Transverse colon (tissue), 4 donors: ENCODE measurements at regions not wholly inside any gene's neighbourhood (a gene's known extent, or its start where the extent isn't known, plus 50 kb on each side); places are given as distances from the start of the nearest gene placed in this dataset.
"Not testable (repeated sequence)": the region's sequence is repeated elsewhere in the genome, so short reads cannot be mapped to it uniquely, and the experiment has no call there.

Experiments
- CTCF ChIP-seq, 5 experiments: fragments of 200-600 bp in 3 of 5; fragments of 450-650 bp in 2 of 5; sonication (generic) in 3 of 5; IDR thresholded peaks; 1 replicate in 2 of 5; 2 replicates in 3 of 5; pipeline ENCODE4 v1.5.1; 2016 to 2017; ENCODE audit warnings: antibody characterized with exemption in 5 of 5, inconsistent platforms in 3 of 5, mild to moderate bottlenecking in 2 of 5, moderate library complexity in 1 of 5
- EP300 ChIP-seq: sonication (generic); formaldehyde crosslinking; IDR thresholded peaks from one replicate; pipeline ENCODE4 v1.6.1; 2017; ENCODE audit warnings: antibody characterized with exemption, low read depth
- POLR2A ChIP-seq: fragments of 450-650 bp; IDR thresholded peaks from one replicate; pipeline ENCODE4 v1.6.1; 2016; ENCODE audit warnings: antibody characterized with exemption, mild to moderate bottlenecking, moderate library complexity
- POLR2AphosphoS5 ChIP-seq, 3 donors: sonication (generic); formaldehyde crosslinking; IDR thresholded peaks; one replicate each; pipeline ENCODE4 v1.6.1; 2016; ENCODE audit warnings: antibody characterized with exemption in 3 of 3

GRCh38 chr10:108599317-108599716 lies 1324.0 kb downstream of the XPNPEP1 start:
- not testable (repeated sequence) for TF ChIP-seq CTCF (IDR thresholded peaks at IDR 0.05); EP300; POLR2A; POLR2AphosphoS5 (IDR thresholded peaks at IDR 0.05)
